Stimulated activated CD8-positive, alpha-beta memory T cell treated with anti-CD3 and anti-CD28 coated beads, Interleukin-4, amount 100 ng/mL, for 24 hours (primary cell): ENCODE measurements at regions not wholly inside any gene's neighbourhood (a gene's known extent, or its start where the extent isn't known, plus 50 kb on each side); places are given as distances from the start of the nearest gene placed in this dataset.
"Not testable (repeated sequence)": the region's sequence is repeated elsewhere in the genome, so short reads cannot be mapped to it uniquely, and the experiment has no call there.

Experiments
- DNase-seq: peaks from one replicate; pipeline ENCODE4 v3.0.0-alpha.2; 2020; ENCODE audit warnings: low read depth

GRCh38 chr10:22467393-22467792 lies 122.1 kb downstream of the SPAG6 start:
- DNase-seq: not testable (repeated sequence)

- no peak for DNase-seq
Observed at GRCh38 chr10:22468570-22469320, 123.4 kb downstream of the SPAG6 start.

GRCh38 chr10:22473044-22473443 lies 127.7 kb downstream of the SPAG6 start:
- no peak for DNase-seq

GRCh38 chr10:22473459-22473858 lies 128.2 kb downstream of the SPAG6 start:
- no peak for DNase-seq

- DNase-seq: peak; percentile 20
Observed at GRCh38 chr10:22475651-22476600, 130.6 kb downstream of the SPAG6 start.

GRCh38 chr10:22476601-22477321 lies 131.5 kb downstream of the SPAG6 start:
- DNase-seq: no peak

GRCh38 chr10:22477334-22478287 lies 132.3 kb downstream of the SPAG6 start:
- no peak for DNase-seq

GRCh38 chr10:22478555-22479334 lies 133.4 kb downstream of the SPAG6 start:
- no peak for DNase-seq

- no peak for DNase-seq
Observed at GRCh38 chr10:22479419-22479818, 134.1 kb downstream of the SPAG6 start.

- DNase-seq: no peak
Observed at GRCh38 chr10:22481106-22481505, 135.8 kb downstream of the SPAG6 start.

GRCh38 chr10:22481687-22482539 lies 136.6 kb downstream of the SPAG6 start:
- DNase-seq: no peak

- no peak for DNase-seq
Observed at GRCh38 chr10:22483132-22483531, 137.8 kb downstream of the SPAG6 start.
